Mucosa of descending colon (tissue), 3 donors: ENCODE measurements at regions not wholly inside any gene's neighbourhood (a gene's known extent, or its start where the extent isn't known, plus 50 kb on each side); places are given as distances from the start of the nearest gene placed in this dataset.

ENCODE experiments used
- ATAC-seq: fragments of 200-7000 bp; cut with Tn5 transposase; one replicate; pipeline ENCODE4 v1.9.1; 2020; ENCODE audit warnings: mild to moderate bottlenecking, moderate library complexity
- DNase-seq, 3 donors: peaks; one replicate each; pipeline ENCODE4 v3.0.0-alpha.2; 2020
- H3K36me3 ChIP-seq: fragments of 200-600 bp; one replicate; pipeline ENCODE4 v1.8.0; 2021; ENCODE audit warnings: low read depth, mild to moderate bottlenecking
- H3K4me1 ChIP-seq: fragments of 200-600 bp; one replicate; pipeline ENCODE4 v1.8.0; 2021; ENCODE audit warnings: low read depth, mild to moderate bottlenecking
- H3K4me3 ChIP-seq: fragments of 200-600 bp; one replicate; pipeline ENCODE4 v1.8.0; 2021; ENCODE audit warnings: mild to moderate bottlenecking
- H3K9me3 ChIP-seq: fragments of 200-600 bp; one replicate; pipeline ENCODE4 v1.8.0; 2021; ENCODE audit warnings: mild to moderate bottlenecking
- CTCF ChIP-seq: fragments of 200-600 bp; IDR thresholded peaks from one replicate; pipeline ENCODE4 v1.8.0; 2022; ENCODE audit warnings: antibody characterized with exemption, mild to moderate bottlenecking
- intact Hi-C, 2 donors: fragments of 100-400 bp; cut with DNase I in 1 of 2; cut with micrococcal nuclease in 1 of 2; formaldehyde crosslinking; loops; one replicate each; pipeline versions ENCODE4 v1.11.0 to v1.11.1; 2022; cut with DNase I, micrococcal nuclease
- donor health status: DM: no; HTN: no; CAD: no; lungs with moderate emphysema.
- donor health status: DM: no; HTN: no; CAD: no.
- donor health status: DM: no; HTN: yes; CAD: no.

GRCh38 chr7:79785556-79785955 is 332.1 kb upstream of the MAGI2 start:
- no peaks in the 10 kb centered on the region for H3K4me1 ChIP-seq
- H3K9me3 ChIP-seq: no peaks in the 10 kb centered on the region
- no peak for ATAC-seq
- H3K36me3 ChIP-seq: no peaks in the 10 kb centered on the region
- no peak for TF ChIP-seq CTCF
- no peak for DNase-seq
- no peak overlapping the region for H3K4me3 ChIP-seq
- intact Hi-C loops: no loop called here

GRCh38 chr7:79782906-79783305 is 329.4 kb upstream of the MAGI2 start:
- ATAC-seq (no peak), DNase-seq (no peak)
- no peaks in the 10 kb centered on the region for H3K9me3 ChIP-seq
- no peak overlapping the region for H3K4me3 ChIP-seq
- H3K4me1 ChIP-seq: no peaks in the 10 kb centered on the region
- no peaks in the 10 kb centered on the region for H3K36me3 ChIP-seq
- intact Hi-C loops: no loop called here
- TF ChIP-seq CTCF: no peak

GRCh38 chr7:79782256-79782655 is 328.8 kb upstream of the MAGI2 start:
- Histone ChIP-seq H3K36me3 (no peaks in the 10 kb centered on the region), H3K4me1 (no peaks in the 10 kb centered on the region), H3K4me3 (no peak overlapping the region), H3K9me3 (no peaks in the 10 kb centered on the region)
- intact Hi-C loops: no loop called here
- no peak for DNase-seq
- ATAC-seq: no peak
- no peak for TF ChIP-seq CTCF

GRCh38 chr7:79781716-79782115 is 328.2 kb upstream of the MAGI2 start:
- intact Hi-C loops: no loop called here
- DNase-seq (no peak), ATAC-seq (no peak)
- no peak overlapping the region for H3K4me3 ChIP-seq
- no peaks in the 10 kb centered on the region for H3K4me1 ChIP-seq
- no peak for TF ChIP-seq CTCF
- no peaks in the 10 kb centered on the region for H3K36me3 ChIP-seq
- no peaks in the 10 kb centered on the region for H3K9me3 ChIP-seq

GRCh38 chr7:79778786-79779770 is 325.6 kb upstream of the MAGI2 start:
- Histone ChIP-seq H3K9me3 (no peaks in the 10 kb centered on the region), H3K4me3 (no peak overlapping the region), H3K36me3 (no peaks in the 10 kb centered on the region), H3K4me1 (no peaks in the 10 kb centered on the region)
- intact Hi-C loops: no loop called here
- DNase-seq (no peak), ATAC-seq (no peak)
- TF ChIP-seq CTCF: no peak
